PC-3 (cell line): ENCODE measurements at regions not wholly inside any gene's neighbourhood (a gene's known extent, or its start where the extent isn't known, plus 50 kb on each side); places are given as distances from the start of the nearest gene placed in this dataset.

Source experiments
- ATAC-seq: fragments of 200-7000 bp; cut with Tn5 transposase; 2 replicates; pipeline ENCODE4 v1.9.1; 2020; ENCODE audit warnings: mild to moderate bottlenecking, moderate library complexity
- BruUV-seq: library from RNA; stranded (reverse); fragments of 400-500 nt; replicated peaks from 2 replicates; lab custom pipeline; 2021; lab: Mats Ljungman, UMichigan
- CTCF ChIA-PET: fragments of 300-600 bp; sonication (Branson Sonifier 250); formaldehyde crosslinking; loops from one replicate; lab custom pipeline; 2022; ENCODE audit warnings: antibody characterized with exemption; lab: Charles Lee
- POLR2A ChIA-PET: fragments of 300-600 bp; sonication (Branson Sonifier 250); formaldehyde crosslinking; loops from one replicate; lab custom pipeline; 2022; ENCODE audit warnings: antibody characterized with exemption; ENCODE audit not compliant: unreplicated experiment; lab: Charles Lee
- DNase-seq: peaks from one replicate; pipeline ENCODE4 v3.0.0-alpha.2; 2015
- H2AFZ ChIP-seq: fragments of 300-600 bp; sonication (generic); 2 replicates; pipeline ENCODE4 v1.6.0; 2016; ENCODE audit warnings: antibody characterized with exemption, low read length
- H3F3A ChIP-seq: fragments of 300-600 bp; sonication (generic); one replicate; pipeline ENCODE4 v1.6.0; 2017; ENCODE audit warnings: antibody characterized with exemption, low read length, control low read depth, mild to moderate bottlenecking; ENCODE audit not compliant: unreplicated experiment
- H3K27ac ChIP-seq: fragments of 300-600 bp; sonication (generic); 2 replicates; pipeline ENCODE4 v1.5.1; 2016; ENCODE audit warnings: mild to moderate bottlenecking, low read length
- H3K27me3 ChIP-seq: fragments of 300-600 bp; sonication (generic); 2 replicates; pipeline ENCODE4 v1.6.1; 2016; ENCODE audit warnings: low read length, mixed read lengths
- H3K36me3 ChIP-seq: fragments of 300-600 bp; sonication (generic); 2 replicates; pipeline ENCODE4 v1.6.1; 2016; ENCODE audit warnings: low read depth, mixed run types, low read length, mixed read lengths
- H3K4me1 ChIP-seq: fragments of 300-600 bp; sonication (generic); 2 replicates; pipeline ENCODE4 v1.5.1; 2016; ENCODE audit warnings: low read length; ENCODE audit not compliant: insufficient read depth
- H3K4me2 ChIP-seq: fragments of 300-600 bp; sonication (generic); 2 replicates; pipeline ENCODE4 v1.6.0; 2016; ENCODE audit warnings: low read length
- H3K4me3 ChIP-seq: fragments of 300-600 bp; sonication (generic); 2 replicates; pipeline ENCODE4 v1.5.1; 2016; ENCODE audit warnings: mild to moderate bottlenecking, low read length, mixed read lengths
- H3K79me2 ChIP-seq: fragments of 300-600 bp; sonication (generic); 2 replicates; pipeline ENCODE4 v1.6.1; 2017; ENCODE audit warnings: low read length, mixed read lengths
- H3K9ac ChIP-seq: fragments of 300-600 bp; sonication (generic); 2 replicates; pipeline ENCODE4 v1.6.0; 2016; ENCODE audit warnings: mild to moderate bottlenecking, low read length
- H3K9me2 ChIP-seq: fragments of 300-600 bp; sonication (generic); replicated peaks from 2 replicates; pipeline ENCODE4 v1.6.1; 2016; ENCODE audit warnings: mixed run types, low read length, mixed read lengths
- H3K9me3 ChIP-seq: fragments of 300-600 bp; sonication (generic); 2 replicates; pipeline ENCODE4 v1.6.1; 2016; ENCODE audit warnings: low read length, mixed read lengths
- H4K20me1 ChIP-seq: fragments of 300-600 bp; sonication (generic); 2 replicates; pipeline ENCODE4 v1.6.1; 2016; ENCODE audit warnings: low read length, mixed read lengths
- CTCF ChIP-seq: fragments of 300-600 bp; sonication (generic); conservative IDR thresholded peaks from 2 replicates; pipeline ENCODE4 v1.5.1; 2017; ENCODE audit warnings: antibody characterized with exemption, low read depth, mild to moderate bottlenecking, low read length
- EZH2 ChIP-seq: fragments of 300-600 bp; sonication (generic); IDR thresholded peaks from one replicate; pipeline ENCODE4 v1.6.1; 2017; ENCODE audit warnings: antibody characterized with exemption, mild to moderate bottlenecking, low read length; ENCODE audit not compliant: unreplicated experiment
- EZH2phosphoT487 ChIP-seq: fragments of 300-600 bp; sonication (generic); IDR thresholded peaks from 2 replicates; pipeline ENCODE4 v1.6.1; 2018; ENCODE audit warnings: mild to moderate bottlenecking, antibody characterized with exemption, low read length, borderline replicate concordance
- intact Hi-C: fragments of 100-400 bp; cut with micrococcal nuclease; formaldehyde crosslinking; loops from 2 replicates; pipeline ENCODE4 v1.9.0; 2023

- Histone ChIP-seq H3K27ac (no peak overlapping the region), H3K4me1 (peaks cover 19% of the 10 kb centered on the region), H2AFZ (no peak overlapping the region), H3K4me3 (no peak overlapping the region), H3K4me2 (no peak overlapping the region), H4K20me1 (no peaks in the 10 kb centered on the region), H3K36me3 (no peaks in the 10 kb centered on the region), H3K27me3 (no peaks in the 10 kb centered on the region), H3K79me2 (no peaks in the 10 kb centered on the region), H3K9ac (no peak overlapping the region), H3K9me2 (no peaks in the 10 kb centered on the region), H3K9me3 (no peaks in the 10 kb centered on the region), H3F3A (no peaks in the 10 kb centered on the region)
- TF ChIP-seq EZH2phosphoT487 (no peak), EZH2 (no peak), CTCF (no peak)
- DNase-seq, result peak; percentile 65
- intact Hi-C loops, result no loop called here
- no TSS peak for BruUV-seq
- ChIA-PET CTCF (no interaction called here), POLR2A (no interaction called here)
- ATAC-seq, result no peak
Observed at GRCh38 chr5:103456476-103456875, 106.1 kb downstream of the NUDT12 start.

GRCh38 chr5:103455796-103456195 is 106.8 kb downstream of the NUDT12 start:
- Histone ChIP-seq H3K4me2 (no peak overlapping the region), H2AFZ (no peak overlapping the region), H3K9me3 (no peaks in the 10 kb centered on the region), H4K20me1 (no peaks in the 10 kb centered on the region), H3K4me3 (no peak overlapping the region), H3F3A (no peaks in the 10 kb centered on the region), H3K79me2 (no peaks in the 10 kb centered on the region), H3K9ac (no peak overlapping the region), H3K36me3 (no peaks in the 10 kb centered on the region), H3K27me3 (no peaks in the 10 kb centered on the region), H3K27ac (no peak overlapping the region), H3K4me1 (peaks cover 17% of the 10 kb centered on the region), H3K9me2 (no peaks in the 10 kb centered on the region)
- no peak for ATAC-seq
- POLR2A ChIA-PET, result no interaction called here
- intact Hi-C loops, result no loop called here
- CTCF ChIA-PET, result no interaction called here
- TF ChIP-seq CTCF (no peak), EZH2phosphoT487 (no peak), EZH2 (no peak)
- no peak for DNase-seq
- BruUV-seq, result no TSS peak

GRCh38 chr5:103454770-103455169 is 107.8 kb downstream of the NUDT12 start:
- ChIA-PET POLR2A (no interaction called here), CTCF (no interaction called here)
- Histone ChIP-seq H3K4me2 (no peak overlapping the region), H2AFZ (no peak overlapping the region), H3K27me3 (no peaks in the 10 kb centered on the region), H3K9ac (no peak overlapping the region), H3K9me3 (no peaks in the 10 kb centered on the region), H3F3A (no peaks in the 10 kb centered on the region), H3K9me2 (no peaks in the 10 kb centered on the region), H3K36me3 (no peaks in the 10 kb centered on the region), H3K4me1 (peaks cover 24% of the 10 kb centered on the region), H3K79me2 (no peaks in the 10 kb centered on the region), H3K27ac (no peak overlapping the region), H4K20me1 (no peaks in the 10 kb centered on the region), H3K4me3 (no peak overlapping the region)
- ATAC-seq, result no peak
- no peak for TF ChIP-seq EZH2
- TF ChIP-seq CTCF, result no peak
- no peak for TF ChIP-seq EZH2phosphoT487
- BruUV-seq, result no TSS peak
- intact Hi-C loops, result no loop called here
- no peak for DNase-seq
